D721Med (cell line): ENCODE measurements at regions not wholly inside any gene's neighbourhood (a gene's known extent, or its start where the extent isn't known, plus 50 kb on each side); places are given as distances from the start of the nearest gene placed in this dataset.
"Not testable (repeated sequence)": the region's sequence is repeated elsewhere in the genome, so short reads cannot be mapped to it uniquely, and the experiment has no call there.

ENCODE experiments used
- DNase-seq: peaks from one replicate; pipeline ENCODE4 v3.0.0; 2011; ENCODE audit warnings: low spot score; ENCODE audit not compliant: insufficient read length
- FAIRE-seq: peaks from 2 replicates; lab custom pipeline; 2011; peaks lifted over from hg19 to GRCh38; lab: Jason Lieb, UNC
- TF ChIP-seq, protein P1 (sequence below): IDR thresholded peaks from 2 replicates; pipeline ENCODE4 v1.5.1; 2012; ENCODE audit warnings: mild to moderate bottlenecking, control low read depth; ENCODE audit not compliant: insufficient read depth; ENCODE audit errors: missing control alignments

DNA sequence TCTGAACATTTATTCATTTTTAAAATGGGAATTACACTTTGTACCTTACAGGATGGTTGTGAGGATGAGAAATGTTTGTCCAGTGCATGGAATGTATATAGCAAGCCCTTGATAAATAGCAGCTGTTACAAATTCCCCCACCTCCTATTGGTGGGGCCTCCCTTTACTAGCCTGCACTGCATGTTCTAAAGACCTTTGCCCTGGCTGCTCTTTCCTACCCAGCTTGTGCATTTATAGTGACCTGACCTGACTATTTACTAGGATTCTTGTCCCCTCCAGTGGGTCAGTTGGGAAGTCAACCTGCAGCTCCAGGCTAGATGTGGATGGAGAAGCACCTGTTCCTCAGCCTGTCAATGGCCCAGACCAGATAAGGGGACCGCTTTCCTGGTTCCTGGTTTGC lies 180.3 kb downstream of the HIPK3 start:
- TF ChIP-seq, protein P1, sequence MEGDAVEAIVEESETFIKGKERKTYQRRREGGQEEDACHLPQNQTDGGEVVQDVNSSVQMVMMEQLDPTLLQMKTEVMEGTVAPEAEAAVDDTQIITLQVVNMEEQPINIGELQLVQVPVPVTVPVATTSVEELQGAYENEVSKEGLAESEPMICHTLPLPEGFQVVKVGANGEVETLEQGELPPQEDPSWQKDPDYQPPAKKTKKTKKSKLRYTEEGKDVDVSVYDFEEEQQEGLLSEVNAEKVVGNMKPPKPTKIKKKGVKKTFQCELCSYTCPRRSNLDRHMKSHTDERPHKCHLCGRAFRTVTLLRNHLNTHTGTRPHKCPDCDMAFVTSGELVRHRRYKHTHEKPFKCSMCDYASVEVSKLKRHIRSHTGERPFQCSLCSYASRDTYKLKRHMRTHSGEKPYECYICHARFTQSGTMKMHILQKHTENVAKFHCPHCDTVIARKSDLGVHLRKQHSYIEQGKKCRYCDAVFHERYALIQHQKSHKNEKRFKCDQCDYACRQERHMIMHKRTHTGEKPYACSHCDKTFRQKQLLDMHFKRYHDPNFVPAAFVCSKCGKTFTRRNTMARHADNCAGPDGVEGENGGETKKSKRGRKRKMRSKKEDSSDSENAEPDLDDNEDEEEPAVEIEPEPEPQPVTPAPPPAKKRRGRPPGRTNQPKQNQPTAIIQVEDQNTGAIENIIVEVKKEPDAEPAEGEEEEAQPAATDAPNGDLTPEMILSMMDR: no peak
- FAIRE-seq: no peak
- no peak for DNase-seq

GRCh38 chr11:33435216-33435615 lies 178.0 kb downstream of the HIPK3 start:
- FAIRE-seq: no peak
- DNase-seq: no peak
- TF ChIP-seq, protein P1: no peak

GRCh38 chr11:33434294-33434693 lies 177.1 kb downstream of the HIPK3 start:
- TF ChIP-seq, protein P1: no peak
- FAIRE-seq: no peak
- DNase-seq: no peak

- DNase-seq, FAIRE-seq: not testable (repeated sequence)
Measured at GRCh38 chr11:33428435-33428834, 171.3 kb downstream of the HIPK3 start.

DNA sequence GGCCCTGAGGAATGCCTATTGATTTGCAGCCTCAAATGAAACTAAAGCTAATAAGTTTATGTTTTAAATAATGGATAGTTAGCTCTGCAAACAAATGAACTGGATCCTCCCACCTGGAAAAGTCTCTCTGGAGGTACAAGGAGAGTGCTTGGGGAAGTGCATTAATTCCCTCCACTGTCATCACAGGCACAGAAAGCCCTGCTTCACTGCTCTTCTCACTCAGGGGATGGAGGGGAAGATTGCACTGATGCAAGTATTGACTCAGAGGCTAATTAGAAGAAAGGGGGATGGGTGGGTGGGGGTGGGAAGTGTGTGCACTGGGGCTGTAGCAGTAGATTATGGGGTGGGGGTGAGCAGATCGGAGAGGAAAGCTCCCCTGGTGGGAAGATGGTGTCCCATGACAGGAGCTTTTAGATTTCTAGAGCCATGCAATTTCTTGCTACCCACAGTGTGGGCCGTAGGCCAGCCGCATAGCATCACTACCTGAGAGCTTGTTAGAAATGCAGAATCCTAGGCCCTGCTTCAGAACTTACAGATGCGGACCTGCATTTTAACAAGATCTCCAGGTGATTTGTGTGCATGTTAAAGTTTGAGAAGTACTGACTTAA lies 163.9 kb downstream of the HIPK3 start:
- DNase-seq (no peak), FAIRE-seq (no peak)
- TF ChIP-seq, protein P1: no peak

DNA sequence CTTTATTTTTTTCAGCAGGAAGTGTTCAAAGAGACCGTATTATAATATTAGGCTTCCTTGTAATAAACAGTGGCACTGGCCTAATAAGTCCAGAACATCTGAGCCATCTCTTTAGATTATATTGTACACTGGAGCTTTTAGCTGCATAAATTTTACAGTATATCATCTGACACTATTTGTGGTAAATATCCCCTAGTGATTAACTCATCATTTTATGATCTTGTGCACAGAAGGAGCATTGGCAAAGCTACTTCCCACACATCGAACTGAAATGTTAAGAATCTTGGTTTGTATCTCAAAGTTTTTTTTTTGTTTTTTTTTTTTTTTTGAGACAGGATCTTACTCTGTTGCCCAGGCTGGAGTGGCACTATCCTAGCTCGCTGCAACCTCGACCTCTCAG lies 162.7 kb downstream of the HIPK3 start:
- no peak for FAIRE-seq
- TF ChIP-seq, protein P1: no peak
- no peak for DNase-seq

DNA sequence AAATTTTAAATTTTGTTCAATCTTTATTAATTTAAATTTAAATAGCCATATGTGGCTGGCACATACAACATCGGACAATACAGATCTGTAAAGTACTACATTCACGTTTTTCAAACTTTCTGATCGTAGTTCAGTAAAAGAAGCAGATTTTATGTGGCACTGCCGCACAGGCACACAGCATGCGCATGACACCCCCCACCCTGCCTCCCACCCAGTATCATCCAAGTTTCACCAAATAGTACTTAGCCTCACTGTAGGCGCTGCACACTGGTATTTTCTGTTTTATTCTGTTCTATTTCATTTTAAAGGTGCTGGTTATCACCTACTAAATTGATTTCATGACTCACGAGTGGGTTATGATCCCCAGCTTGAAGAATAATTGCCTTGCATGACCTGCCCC lies 159.9 kb downstream of the HIPK3 start:
- FAIRE-seq: no peak
- TF ChIP-seq, protein P1: no peak
- DNase-seq: no peak

GRCh38 chr11:33413301-33413700 lies 156.1 kb downstream of the HIPK3 start:
- no peak for DNase-seq
- TF ChIP-seq, protein P1: no peak
- no peak for FAIRE-seq
